GM12874 (cell line): ENCODE measurements at regions not wholly inside any gene's neighbourhood (a gene's known extent, or its start where the extent isn't known, plus 50 kb on each side); places are given as distances from the start of the nearest gene placed in this dataset.

Experiments
- TF ChIP-seq, protein P1 (sequence below): IDR thresholded peaks from 2 replicates; pipeline ENCODE4 v1.5.1; 2011; ENCODE audit warnings: low read depth, mild to moderate bottlenecking, control low read depth, low read length, moderate library complexity; ENCODE audit not compliant: insufficient read depth

DNA sequence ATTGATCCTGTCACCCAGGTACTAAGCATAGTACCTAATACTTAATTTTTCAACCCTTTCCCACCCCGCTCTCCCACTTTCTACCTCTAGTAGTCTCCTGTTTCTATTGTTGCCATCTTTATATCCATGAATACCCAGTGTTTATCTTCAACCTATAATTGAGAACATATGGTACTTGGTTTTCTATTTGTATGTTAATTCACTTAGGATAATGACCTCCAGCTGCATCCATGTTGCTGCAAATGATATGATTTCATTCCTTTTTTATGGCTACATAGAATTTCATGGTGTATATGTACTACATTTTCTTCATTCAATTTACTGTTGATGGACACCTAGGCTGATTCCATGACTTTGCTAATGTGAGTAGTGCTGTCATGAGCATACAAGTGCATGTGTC, 547.3 kb upstream of the NOVA1 start:
- TF ChIP-seq, protein P1, sequence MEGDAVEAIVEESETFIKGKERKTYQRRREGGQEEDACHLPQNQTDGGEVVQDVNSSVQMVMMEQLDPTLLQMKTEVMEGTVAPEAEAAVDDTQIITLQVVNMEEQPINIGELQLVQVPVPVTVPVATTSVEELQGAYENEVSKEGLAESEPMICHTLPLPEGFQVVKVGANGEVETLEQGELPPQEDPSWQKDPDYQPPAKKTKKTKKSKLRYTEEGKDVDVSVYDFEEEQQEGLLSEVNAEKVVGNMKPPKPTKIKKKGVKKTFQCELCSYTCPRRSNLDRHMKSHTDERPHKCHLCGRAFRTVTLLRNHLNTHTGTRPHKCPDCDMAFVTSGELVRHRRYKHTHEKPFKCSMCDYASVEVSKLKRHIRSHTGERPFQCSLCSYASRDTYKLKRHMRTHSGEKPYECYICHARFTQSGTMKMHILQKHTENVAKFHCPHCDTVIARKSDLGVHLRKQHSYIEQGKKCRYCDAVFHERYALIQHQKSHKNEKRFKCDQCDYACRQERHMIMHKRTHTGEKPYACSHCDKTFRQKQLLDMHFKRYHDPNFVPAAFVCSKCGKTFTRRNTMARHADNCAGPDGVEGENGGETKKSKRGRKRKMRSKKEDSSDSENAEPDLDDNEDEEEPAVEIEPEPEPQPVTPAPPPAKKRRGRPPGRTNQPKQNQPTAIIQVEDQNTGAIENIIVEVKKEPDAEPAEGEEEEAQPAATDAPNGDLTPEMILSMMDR: no peak

DNA sequence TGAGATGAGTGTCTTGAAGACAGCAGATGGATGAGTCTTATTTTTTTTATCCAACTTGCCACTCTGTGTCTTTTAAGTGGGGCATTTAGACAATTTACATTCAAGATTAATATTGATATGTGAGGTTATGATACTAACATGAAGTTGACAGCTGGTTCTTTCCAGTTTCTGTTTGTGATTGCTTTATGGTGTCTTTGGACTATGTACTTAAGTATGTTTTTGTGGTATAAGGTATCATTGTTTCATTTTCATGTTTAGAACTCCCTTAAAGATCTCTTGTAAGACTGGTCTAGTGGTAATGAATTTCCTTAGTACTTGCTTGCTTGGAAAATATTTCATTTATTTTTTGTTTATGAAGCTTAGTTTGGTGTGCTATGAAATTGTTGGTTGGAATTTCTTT, 550.3 kb upstream of the NOVA1 start:
- TF ChIP-seq, protein P1: no peak

DNA sequence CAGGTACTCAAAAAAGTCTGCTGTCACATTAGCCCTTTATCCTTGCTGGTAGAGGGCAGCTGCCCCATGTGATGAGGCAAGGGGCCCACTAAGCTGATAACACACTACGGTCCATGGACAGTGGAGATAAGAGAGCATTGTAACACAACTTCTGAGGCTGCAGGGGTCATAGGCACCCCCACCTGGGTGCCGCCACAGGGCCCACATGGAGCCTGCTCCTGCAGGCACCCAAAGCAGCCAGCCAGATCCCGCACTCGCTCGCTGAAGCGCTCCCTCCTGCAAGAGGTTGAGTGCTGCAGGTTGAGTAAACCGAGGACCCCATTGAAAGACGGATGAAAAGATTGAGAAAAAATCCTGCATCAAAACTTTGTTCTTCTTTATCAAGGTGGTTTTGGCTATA, 566.3 kb upstream of the NOVA1 start:
- TF ChIP-seq, protein P1: no peak

GRCh38 chr14:27175489-27175888, 577.7 kb upstream of the NOVA1 start:
- TF ChIP-seq, protein P1: no peak

- TF ChIP-seq, protein P1: no peak
Measured at GRCh38 chr14:27181333-27181732, 583.5 kb upstream of the NOVA1 start.

DNA sequence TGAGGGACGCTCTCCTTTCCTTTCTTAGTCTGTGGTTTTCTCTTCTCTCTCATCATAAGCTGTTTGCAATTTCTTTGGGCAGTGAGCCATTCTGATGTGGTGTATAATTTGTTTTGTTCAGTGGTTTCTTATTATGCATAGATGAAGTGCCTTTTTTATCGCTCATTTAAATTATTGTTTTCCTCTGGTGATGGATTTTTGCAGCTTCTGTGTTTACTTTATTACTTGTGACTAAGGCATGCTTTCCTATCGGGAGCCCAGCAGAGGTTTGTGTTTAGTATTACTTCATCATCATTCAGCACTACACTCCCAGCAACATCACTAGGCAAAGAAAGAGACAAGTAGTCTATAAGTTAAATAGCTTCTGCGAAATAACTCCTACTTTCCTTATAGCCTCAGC, 586.6 kb upstream of the NOVA1 start:
- TF ChIP-seq, protein P1: no peak

DNA sequence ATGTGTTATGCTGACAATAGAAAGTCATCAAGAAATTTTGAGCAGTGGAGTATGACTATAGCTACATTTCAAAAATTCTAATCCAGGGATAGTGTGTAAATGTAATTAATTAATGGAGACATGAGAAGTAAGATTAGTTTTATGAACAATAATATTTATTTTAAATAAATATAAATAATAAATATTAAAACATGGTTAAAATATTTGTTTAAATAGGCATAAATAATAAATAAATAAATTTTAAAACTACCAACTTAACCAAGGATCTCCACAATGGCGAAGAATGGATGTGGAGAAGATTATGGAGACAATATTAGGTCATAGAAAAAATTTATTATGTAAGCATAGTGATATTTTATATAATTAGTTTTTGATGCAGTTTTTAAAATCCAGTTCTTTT, 588.2 kb upstream of the NOVA1 start:
- TF ChIP-seq, protein P1: no peak

GRCh38 chr14:27187136-27187535, 589.3 kb upstream of the NOVA1 start:
- TF ChIP-seq, protein P1: no peak
